Peyer's patch (tissue), 4 donors: ENCODE measurements at regions not wholly inside any gene's neighbourhood (a gene's known extent, or its start where the extent isn't known, plus 50 kb on each side); places are given as distances from the start of the nearest gene placed in this dataset.

Source experiments
- POLR2A ChIP-seq, 2 donors: fragments of 450-650 bp; IDR thresholded peaks; one replicate each; pipeline ENCODE4 v1.5.1; 2017; ENCODE audit warnings: antibody characterized with exemption in 2 of 2, mild to moderate bottlenecking in 2 of 2, moderate library complexity in 2 of 2
- TF ChIP-seq, protein P1 (sequence below), 6 experiments: fragments of 450-650 bp in 4 of 6; fragments of 200-600 bp in 2 of 6; sonication (generic) in 1 of 6; IDR thresholded peaks; one replicate each; pipeline ENCODE4 v1.5.1; 2017 to 2019; ENCODE audit warnings: antibody characterized with exemption in 6 of 6, mild to moderate bottlenecking in 3 of 6, moderate library complexity in 1 of 6

DNA sequence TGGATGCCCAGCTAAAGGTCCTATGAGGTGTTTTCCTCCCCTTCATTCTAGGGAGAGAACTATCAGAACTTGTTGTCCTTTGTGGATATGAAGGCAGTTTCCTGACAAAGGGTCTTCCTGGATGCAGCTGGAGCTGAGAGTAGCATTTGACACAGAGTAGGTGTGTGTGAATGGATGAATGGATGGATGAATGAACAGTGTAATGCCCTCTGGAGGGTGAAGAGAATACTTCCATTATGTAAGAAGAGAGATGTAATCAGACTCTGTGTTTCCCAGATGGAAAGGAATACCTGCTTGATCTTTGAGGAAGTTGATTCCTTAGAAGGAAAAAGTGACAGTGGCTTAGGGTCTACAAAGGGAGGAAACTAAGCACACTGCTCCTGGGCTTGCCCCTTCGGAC is 55.4 kb upstream of the AADAT start:
- TF ChIP-seq, protein P1, sequence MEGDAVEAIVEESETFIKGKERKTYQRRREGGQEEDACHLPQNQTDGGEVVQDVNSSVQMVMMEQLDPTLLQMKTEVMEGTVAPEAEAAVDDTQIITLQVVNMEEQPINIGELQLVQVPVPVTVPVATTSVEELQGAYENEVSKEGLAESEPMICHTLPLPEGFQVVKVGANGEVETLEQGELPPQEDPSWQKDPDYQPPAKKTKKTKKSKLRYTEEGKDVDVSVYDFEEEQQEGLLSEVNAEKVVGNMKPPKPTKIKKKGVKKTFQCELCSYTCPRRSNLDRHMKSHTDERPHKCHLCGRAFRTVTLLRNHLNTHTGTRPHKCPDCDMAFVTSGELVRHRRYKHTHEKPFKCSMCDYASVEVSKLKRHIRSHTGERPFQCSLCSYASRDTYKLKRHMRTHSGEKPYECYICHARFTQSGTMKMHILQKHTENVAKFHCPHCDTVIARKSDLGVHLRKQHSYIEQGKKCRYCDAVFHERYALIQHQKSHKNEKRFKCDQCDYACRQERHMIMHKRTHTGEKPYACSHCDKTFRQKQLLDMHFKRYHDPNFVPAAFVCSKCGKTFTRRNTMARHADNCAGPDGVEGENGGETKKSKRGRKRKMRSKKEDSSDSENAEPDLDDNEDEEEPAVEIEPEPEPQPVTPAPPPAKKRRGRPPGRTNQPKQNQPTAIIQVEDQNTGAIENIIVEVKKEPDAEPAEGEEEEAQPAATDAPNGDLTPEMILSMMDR (IDR thresholded peaks at IDR 0.05) = no peak
- TF ChIP-seq POLR2A (IDR thresholded peaks at IDR 0.05) = no peak
